ENCODE measurements at regions not wholly inside any gene's neighbourhood (a gene's known extent, or its start where the extent isn't known, plus 50 kb on each side); places are given as distances from the start of the nearest gene placed in this dataset.

GRCh38 chr7:20561908-20562307 lies 53.6 kb upstream of the ABCB5 start:
- TF ChIP-seq CTCF (conservative IDR thresholded peaks at IDR 0.05; ENCODE audit: low read depth in 2 of 2) (no peak), POLR2AphosphoS5 (IDR thresholded peaks at IDR 0.05; ENCODE audit: low read depth) (no peak), EZH2 (IDR thresholded peaks at IDR 0.05; ENCODE audit: low read depth, unreplicated experiment) (no peak), ETS1 (IDR thresholded peaks at IDR 0.05) (no peak), JUNB (IDR thresholded peaks at IDR 0.05; ENCODE audit: unreplicated experiment) (no peak), STAT1 (IDR thresholded peaks at IDR 0.05; ENCODE audit: unreplicated experiment) (no peak), EZH2phosphoT487 (IDR thresholded peaks at IDR 0.05; ENCODE audit: unreplicated experiment) (no peak)
